ENCODE measurements at regions not wholly inside any gene's neighbourhood (a gene's known extent, or its start where the extent isn't known, plus 50 kb on each side); places are given as distances from the start of the nearest gene placed in this dataset.

GRCh38 chrX:20585782-20586181, 319.1 kb upstream of the RPS6KA3 start (continued):
- TF ChIP-seq USF1 (CRISPR knock-in tag; IDR thresholded peaks at IDR 0.05), result no peak
- no peak for TF ChIP-seq ZNF396 (CRISPR knock-in tag; IDR thresholded peaks at IDR 0.05; ENCODE audit: borderline replicate concordance)
- no peak for TF ChIP-seq IRF2 (CRISPR knock-in tag; IDR thresholded peaks at IDR 0.05; ENCODE audit: borderline replicate concordance, low read depth)
- no peak for TF ChIP-seq PRRX2 (CRISPR knock-in tag; IDR thresholded peaks at IDR 0.05)
- no peak for TF ChIP-seq ETV6 (CRISPR knock-in tag; IDR thresholded peaks at IDR 0.05)

GRCh38 chrX:20571611-20572010, 304.9 kb upstream of the RPS6KA3 start:
- H3K9me3 Mint-ChIP-seq, result no peaks in the 10 kb centered on the region
- CTCF ChIA-PET, result no interaction called here

GRCh38 chrX:20567108-20567507, 300.4 kb upstream of the RPS6KA3 start:
- Mint-ChIP-seq H3K4me3 (no peak overlapping the region), H3K27me3 (ENCODE audit: low read depth) (no peaks in the 10 kb centered on the region), H3K27ac (no peak overlapping the region), H3K4me1 (peaks cover 26% of the 10 kb centered on the region), H3K36me3 (no peaks in the 10 kb centered on the region), H3K9me3 (no peaks in the 10 kb centered on the region)
- DNase-seq (ENCODE audit: low spot score) (no peak), ATAC-seq (no peak)
- ChIA-PET CTCF (no interaction called here), POLR2A (no interaction called here)
- no peak for TF ChIP-seq CREM (CRISPR knock-in tag; IDR thresholded peaks at IDR 0.05)
- TF ChIP-seq ARID4B (CRISPR knock-in tag; IDR thresholded peaks at IDR 0.05; ENCODE audit: borderline replicate concordance), result no peak
- no peak for TF ChIP-seq ZNF512 (CRISPR knock-in tag; IDR thresholded peaks at IDR 0.05; ENCODE audit: borderline replicate concordance)

More at GRCh38 chrX:20571611-20572010, 304.9 kb upstream of the RPS6KA3 start:
- DNase-seq (ENCODE audit: low spot score), result no peak
- Mint-ChIP-seq H3K27ac (no peak overlapping the region), H3K27me3 (ENCODE audit: low read depth) (no peaks in the 10 kb centered on the region), H3K4me3 (no peak overlapping the region), H3K4me1 (no peaks in the 10 kb centered on the region), H3K36me3 (no peaks in the 10 kb centered on the region)
- no peak for ATAC-seq
- POLR2A ChIA-PET, result interaction anchor here (0.6 kb wide), 1 partner anchor 430 kb away, joined by 3 read pairs; the partner anchor contains the start of gene EIF1AX
- no peak for TF ChIP-seq NFATC4 (CRISPR knock-in tag; IDR thresholded peaks at IDR 0.05)
- TF ChIP-seq NR2C2 (CRISPR knock-in tag; IDR thresholded peaks at IDR 0.05), result no peak
- no peak for TF ChIP-seq EMX1 (CRISPR knock-in tag; IDR thresholded peaks at IDR 0.05)
- TF ChIP-seq MLX (CRISPR knock-in tag; IDR thresholded peaks at IDR 0.05), result no peak
- TF ChIP-seq CREM (CRISPR knock-in tag; IDR thresholded peaks at IDR 0.05), result no peak
- TF ChIP-seq MXD4 (CRISPR knock-in tag; IDR thresholded peaks at IDR 0.05; ENCODE audit: borderline replicate concordance), result no peak
- no peak for TF ChIP-seq AR (CRISPR knock-in tag; IDR thresholded peaks at IDR 0.05)
- TF ChIP-seq RELA (CRISPR knock-in tag; IDR thresholded peaks at IDR 0.05; ENCODE audit: borderline replicate concordance), result no peak
- no peak for TF ChIP-seq SMAD3 (CRISPR knock-in tag; IDR thresholded peaks at IDR 0.05; ENCODE audit: borderline replicate concordance)
- no peak for TF ChIP-seq NR1H2 (CRISPR knock-in tag; IDR thresholded peaks at IDR 0.05)
- TF ChIP-seq CBFB (CRISPR knock-in tag; IDR thresholded peaks at IDR 0.05; ENCODE audit: low read depth), result no peak

All from WTC11 (cell line).